ENCODE measurements at regions not wholly inside any gene's neighbourhood (a gene's known extent, or its start where the extent isn't known, plus 50 kb on each side); places are given as distances from the start of the nearest gene placed in this dataset.

DNA sequence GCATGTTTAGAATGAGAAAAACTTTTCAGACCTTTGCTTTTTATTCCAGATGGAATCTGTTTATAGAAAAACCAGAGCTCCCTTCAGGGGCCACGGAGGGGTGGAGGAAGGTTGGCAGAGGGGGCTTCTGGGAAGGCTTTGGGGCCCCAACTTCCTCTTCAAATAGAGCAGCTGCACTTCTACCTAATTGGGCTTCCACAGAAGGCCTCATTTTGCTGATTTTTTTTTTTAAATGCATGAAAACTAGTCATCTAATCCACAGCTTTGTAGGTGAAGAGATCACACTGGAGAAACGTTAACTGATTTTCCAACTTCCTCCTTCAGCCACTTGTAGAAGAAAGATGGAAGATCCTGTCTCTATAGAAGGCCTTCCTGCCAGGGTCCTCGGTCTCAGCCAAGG, 181.8 kb downstream of the BCL11A start:
- ChIA-PET CTCF (no interaction called here), POLR2A (no interaction called here)
- H3K27me3 Mint-ChIP-seq = no peaks in the 10 kb centered on the region
- H3K4me1 Mint-ChIP-seq (ENCODE audit: low read depth) = no peaks in the 10 kb centered on the region
- H3K9me3 Mint-ChIP-seq = no peaks in the 10 kb centered on the region
- no peak for DNase-seq
- no peak overlapping the region for H3K27ac Mint-ChIP-seq
- intact Hi-C loops (cut with micrococcal nuclease) = no loop called here
- no peaks in the 10 kb centered on the region for H3K36me3 Mint-ChIP-seq
- H3K4me3 Mint-ChIP-seq = no peak overlapping the region

DNA sequence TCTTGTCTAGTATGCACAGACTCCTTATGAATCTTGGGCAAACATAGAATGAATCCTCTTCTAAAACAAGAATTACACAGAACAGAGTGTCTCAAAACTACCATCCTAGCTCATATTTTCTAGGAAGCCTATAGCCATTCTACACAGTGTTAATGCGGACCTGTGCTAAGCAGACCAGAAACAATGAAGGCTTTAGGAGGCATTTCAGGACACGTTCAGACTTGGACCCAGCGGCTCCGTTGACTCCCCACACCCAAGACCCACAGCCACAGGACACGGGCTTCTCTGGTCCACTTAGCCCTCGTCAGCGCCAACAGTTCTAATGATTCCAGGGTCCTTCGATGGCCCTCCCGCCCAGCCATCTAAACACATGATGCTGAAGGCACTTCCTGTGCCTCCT, 182.2 kb downstream of the BCL11A start:
- no peak for DNase-seq
- intact Hi-C loops (cut with micrococcal nuclease) = no loop called here
- ChIA-PET POLR2A (no interaction called here), CTCF (no interaction called here)
- Mint-ChIP-seq H3K4me1 (ENCODE audit: low read depth) (no peaks in the 10 kb centered on the region), H3K36me3 (no peaks in the 10 kb centered on the region), H3K27me3 (no peaks in the 10 kb centered on the region), H3K9me3 (no peaks in the 10 kb centered on the region), H3K27ac (no peak overlapping the region), H3K4me3 (no peak overlapping the region)

DNA sequence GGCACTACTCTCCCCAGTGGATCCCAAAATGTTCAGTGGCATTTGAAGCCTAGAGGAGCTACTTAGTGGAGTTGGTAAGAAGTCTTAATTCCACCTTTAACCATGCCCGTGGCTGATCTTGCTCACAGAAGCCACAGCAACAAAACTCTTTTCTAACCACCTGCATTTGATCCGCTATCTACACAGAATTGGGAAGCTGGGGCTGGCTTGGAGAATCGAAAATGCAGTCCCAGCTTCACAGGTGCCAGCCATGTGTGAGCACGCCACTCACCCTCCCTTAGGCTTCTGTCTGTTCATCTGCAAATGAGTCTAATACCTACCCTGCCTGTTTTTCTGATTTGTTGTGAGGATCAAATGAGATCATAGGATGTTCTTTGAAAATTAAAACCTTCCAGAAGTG, 182.6 kb downstream of the BCL11A start:
- Mint-ChIP-seq H3K36me3 (no peaks in the 10 kb centered on the region), H3K9me3 (no peaks in the 10 kb centered on the region), H3K4me1 (ENCODE audit: low read depth) (no peaks in the 10 kb centered on the region), H3K4me3 (no peak overlapping the region), H3K27ac (no peak overlapping the region), H3K27me3 (no peaks in the 10 kb centered on the region)
- intact Hi-C loops (cut with micrococcal nuclease) = no loop called here
- CTCF ChIA-PET = no interaction called here
- DNase-seq = no peak
- POLR2A ChIA-PET = no interaction called here

DNA sequence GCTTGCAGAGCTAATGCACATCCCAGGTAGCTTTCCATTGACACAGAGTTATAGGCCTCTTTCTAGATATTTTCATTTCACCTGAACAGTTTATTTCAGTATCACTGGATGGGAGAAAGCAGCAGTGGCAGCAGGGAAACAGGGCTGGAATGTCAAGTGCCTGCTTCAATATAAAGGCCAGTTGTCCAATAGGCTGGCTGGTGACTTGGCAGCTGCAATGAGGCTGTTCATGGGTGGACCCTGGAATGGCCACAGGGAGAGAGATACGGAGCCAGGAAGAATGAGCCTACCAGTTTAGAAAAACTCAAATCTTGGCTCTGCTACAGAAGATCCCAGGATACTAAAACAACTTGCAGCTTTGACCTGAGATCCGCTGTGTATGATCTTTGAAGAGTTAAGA, 185.0 kb downstream of the BCL11A start:
- intact Hi-C loops (cut with micrococcal nuclease) = no loop called here
- no peaks in the 10 kb centered on the region for H3K4me1 Mint-ChIP-seq (ENCODE audit: low read depth)
- CTCF ChIA-PET = no interaction called here
- no peaks in the 10 kb centered on the region for H3K9me3 Mint-ChIP-seq
- DNase-seq = no peak
- POLR2A ChIA-PET = no interaction called here
- no peaks in the 10 kb centered on the region for H3K36me3 Mint-ChIP-seq
- H3K27me3 Mint-ChIP-seq = no peaks in the 10 kb centered on the region
- no peak overlapping the region for H3K27ac Mint-ChIP-seq
- no peak overlapping the region for H3K4me3 Mint-ChIP-seq

DNA sequence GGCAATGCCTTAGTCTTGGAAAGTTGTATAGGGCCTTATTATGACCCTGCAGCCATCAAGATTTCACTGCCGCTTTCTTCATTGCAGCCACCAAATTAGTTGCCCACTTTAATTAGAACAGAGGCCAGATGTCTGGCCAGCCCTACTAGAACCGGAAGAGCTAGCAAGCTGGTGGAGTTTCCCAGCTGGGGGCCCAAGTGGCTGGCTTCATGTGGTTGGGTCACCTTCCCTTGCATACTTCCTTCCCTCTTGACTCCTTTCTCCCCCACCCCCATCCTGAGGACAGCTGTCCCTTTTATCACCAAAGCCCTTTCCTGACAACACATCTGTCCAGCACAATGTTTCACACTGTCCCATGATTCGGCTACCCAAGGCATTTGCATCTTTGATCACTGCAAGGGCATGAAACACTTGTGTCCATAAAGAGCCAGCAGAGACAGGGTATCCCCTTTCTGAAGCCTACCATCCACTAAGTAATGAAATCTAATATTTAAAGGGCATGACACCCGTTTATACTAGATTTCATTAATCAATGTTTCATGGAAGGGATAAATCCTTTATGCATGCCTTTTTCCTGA, 187.2 kb downstream of the BCL11A start:
- Mint-ChIP-seq H3K36me3 (no peaks in the 10 kb centered on the region), H3K27ac (no peak overlapping the region), H3K4me1 (ENCODE audit: low read depth) (no peaks in the 10 kb centered on the region), H3K27me3 (no peaks in the 10 kb centered on the region), H3K4me3 (no peak overlapping the region), H3K9me3 (no peaks in the 10 kb centered on the region)
- no peak for DNase-seq
- intact Hi-C loops (cut with micrococcal nuclease) = no loop called here
- ChIA-PET CTCF (no interaction called here), POLR2A (no interaction called here)

DNA sequence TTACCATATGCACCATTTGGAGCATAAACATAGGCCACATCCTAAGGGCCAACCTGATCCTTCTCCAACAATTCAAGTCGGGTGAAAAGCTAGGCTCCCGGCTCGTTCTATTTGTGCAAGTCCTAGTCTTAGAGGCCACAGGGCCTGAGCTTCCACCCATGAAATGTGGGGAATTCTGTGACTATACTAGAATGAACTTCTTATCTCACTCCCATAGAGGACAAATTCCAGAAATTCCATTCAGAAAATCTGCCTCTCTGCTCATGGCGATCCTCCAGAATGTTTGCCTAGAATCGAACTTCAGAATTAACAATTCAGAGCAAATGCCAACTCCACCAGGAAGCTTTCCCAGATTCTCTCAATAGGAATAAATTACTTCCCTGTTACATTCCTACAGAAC, 187.9 kb downstream of the BCL11A start:
- H3K4me1 Mint-ChIP-seq (ENCODE audit: low read depth) = no peaks in the 10 kb centered on the region
- H3K36me3 Mint-ChIP-seq = no peaks in the 10 kb centered on the region
- ChIA-PET CTCF (no interaction called here), POLR2A (no interaction called here)
- no peak overlapping the region for H3K27ac Mint-ChIP-seq
- H3K9me3 Mint-ChIP-seq = no peaks in the 10 kb centered on the region
- no peak overlapping the region for H3K4me3 Mint-ChIP-seq
- H3K27me3 Mint-ChIP-seq = no peaks in the 10 kb centered on the region
- DNase-seq = no peak
- intact Hi-C loops (cut with micrococcal nuclease) = no loop called here

DNA sequence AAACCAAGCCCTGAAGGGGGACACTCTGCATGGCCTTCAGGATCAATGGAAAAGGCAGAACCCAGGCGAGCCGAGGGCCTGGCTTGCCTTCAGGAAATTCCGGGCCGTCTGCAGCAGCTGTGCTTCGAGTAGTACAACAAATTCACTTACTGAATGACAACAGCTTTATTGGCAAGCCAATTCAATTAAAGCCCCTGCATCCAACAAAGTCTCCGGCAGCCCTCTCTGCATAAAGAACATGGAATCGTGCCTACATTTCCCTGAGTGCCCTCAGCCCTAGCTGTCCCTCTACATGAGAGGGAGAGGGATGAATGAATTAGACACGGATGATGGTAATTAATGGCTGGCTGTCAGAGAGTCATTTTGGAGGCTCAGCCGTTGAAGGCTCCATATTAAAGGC, 189.0 kb downstream of the BCL11A start:
- intact Hi-C loops (cut with micrococcal nuclease) = no loop called here
- Mint-ChIP-seq H3K27me3 (no peaks in the 10 kb centered on the region), H3K4me1 (ENCODE audit: low read depth) (no peaks in the 10 kb centered on the region), H3K36me3 (no peaks in the 10 kb centered on the region), H3K27ac (no peak overlapping the region), H3K9me3 (no peaks in the 10 kb centered on the region), H3K4me3 (no peak overlapping the region)
- no peak for DNase-seq
- ChIA-PET POLR2A (no interaction called here), CTCF (no interaction called here)

DNA sequence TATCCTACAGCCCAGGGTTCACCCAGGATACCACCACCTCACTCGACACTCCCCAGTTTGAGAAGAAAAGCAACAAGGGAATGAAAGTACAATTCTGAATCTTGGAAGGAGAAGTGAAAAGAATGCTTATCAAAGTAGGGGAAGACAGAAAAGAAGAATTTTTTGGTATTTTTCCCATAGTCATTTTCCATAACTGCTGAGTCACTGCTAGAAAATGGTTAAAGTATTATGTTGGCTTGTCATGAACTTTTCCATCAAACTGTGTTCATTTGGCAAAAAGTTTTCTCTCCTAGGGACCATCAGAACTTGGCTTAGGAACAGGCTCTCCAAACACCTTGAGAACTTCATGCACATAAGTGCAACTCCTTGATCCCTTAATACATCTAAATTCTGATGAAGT, 192.0 kb downstream of the BCL11A start:
- Mint-ChIP-seq H3K27ac (no peak overlapping the region), H3K36me3 (no peaks in the 10 kb centered on the region), H3K4me3 (no peak overlapping the region), H3K4me1 (ENCODE audit: low read depth) (no peaks in the 10 kb centered on the region), H3K27me3 (peaks cover under 1% of the 10 kb centered on the region), H3K9me3 (no peaks in the 10 kb centered on the region)
- intact Hi-C loops (cut with micrococcal nuclease) = no loop called here
- no peak for DNase-seq
- CTCF ChIA-PET = no interaction called here
- POLR2A ChIA-PET = no interaction called here

DNA sequence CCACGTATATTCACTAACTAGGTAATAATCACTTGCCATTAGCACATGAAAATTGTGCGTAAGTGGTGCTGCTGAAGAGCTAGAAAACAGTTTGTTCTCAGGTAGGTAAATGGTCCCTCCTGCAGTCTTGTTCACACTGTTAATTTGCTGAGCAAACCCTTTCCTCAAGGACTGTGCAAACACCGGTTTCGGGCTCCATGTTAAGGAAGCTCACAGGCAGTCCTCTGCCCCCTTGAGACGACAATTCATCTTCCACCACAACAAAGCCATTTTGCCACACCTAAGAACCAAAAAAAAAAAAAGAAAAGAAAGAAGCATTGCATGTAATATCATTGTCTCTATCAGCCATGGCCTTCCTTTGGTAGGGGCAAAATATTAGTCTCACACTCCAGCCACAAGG, 193.9 kb downstream of the BCL11A start:
- H3K27me3 Mint-ChIP-seq = peaks cover 3% of the 10 kb centered on the region
- H3K4me1 Mint-ChIP-seq (ENCODE audit: low read depth) = peaks cover 2% of the 10 kb centered on the region
- no peak for DNase-seq
- H3K27ac Mint-ChIP-seq = no peak overlapping the region
- no peaks in the 10 kb centered on the region for H3K9me3 Mint-ChIP-seq
- intact Hi-C loops (cut with micrococcal nuclease) = no loop called here
- H3K4me3 Mint-ChIP-seq = no peak overlapping the region
- CTCF ChIA-PET = no interaction called here
- H3K36me3 Mint-ChIP-seq = no peaks in the 10 kb centered on the region
- POLR2A ChIA-PET = no interaction called here

DNA sequence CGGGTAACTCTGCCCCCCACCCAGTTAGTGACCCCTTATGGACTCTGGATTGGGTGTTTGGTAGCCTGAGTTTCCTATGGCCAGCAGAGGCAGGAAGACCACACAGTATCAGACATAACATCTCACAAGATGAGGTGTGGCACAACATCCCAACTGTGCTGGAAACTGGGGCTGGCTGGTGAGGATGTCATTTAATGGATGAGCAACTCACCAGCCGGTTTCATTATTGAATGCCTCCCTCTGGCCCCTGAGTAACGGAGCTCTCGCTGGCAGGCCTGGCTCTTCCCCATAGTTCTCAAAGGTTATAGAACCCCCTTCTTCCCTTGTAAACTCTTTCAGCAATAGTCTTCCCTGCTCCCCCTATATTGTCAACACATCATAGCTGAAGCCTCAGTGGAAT, 195.0 kb downstream of the BCL11A start:
- ChIA-PET CTCF (no interaction called here), POLR2A (no interaction called here)
- no peak overlapping the region for H3K4me3 Mint-ChIP-seq
- no peaks in the 10 kb centered on the region for H3K36me3 Mint-ChIP-seq
- no peaks in the 10 kb centered on the region for H3K9me3 Mint-ChIP-seq
- DNase-seq = no peak
- intact Hi-C loops (cut with micrococcal nuclease) = no loop called here
- H3K27ac Mint-ChIP-seq = no peak overlapping the region
- peaks cover 3% of the 10 kb centered on the region for H3K27me3 Mint-ChIP-seq
- peaks cover 2% of the 10 kb centered on the region for H3K4me1 Mint-ChIP-seq (ENCODE audit: low read depth)

DNA sequence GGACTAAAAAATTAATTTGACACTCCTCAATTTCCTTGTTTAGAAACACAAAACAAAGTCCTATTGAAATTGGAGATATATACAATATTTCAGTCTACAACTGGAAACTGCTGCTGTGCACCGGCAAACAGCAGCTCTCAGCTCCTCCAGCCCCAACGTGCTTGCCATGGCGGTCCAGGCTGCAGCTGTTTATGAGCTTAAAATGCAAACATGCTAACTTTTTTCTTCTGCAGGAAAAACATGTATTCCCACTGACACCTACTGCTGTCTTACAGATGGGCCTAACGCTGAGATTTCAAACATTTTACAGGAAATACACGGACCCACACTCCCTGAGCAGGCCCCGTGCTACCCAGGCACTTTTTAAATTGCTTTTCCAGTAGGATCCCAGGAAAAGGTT, 195.5 kb downstream of the BCL11A start:
- intact Hi-C loops (cut with micrococcal nuclease) = no loop called here
- Mint-ChIP-seq H3K4me3 (no peak overlapping the region), H3K9me3 (no peaks in the 10 kb centered on the region), H3K27me3 (peaks cover 3% of the 10 kb centered on the region), H3K4me1 (ENCODE audit: low read depth) (peaks cover 2% of the 10 kb centered on the region), H3K36me3 (no peaks in the 10 kb centered on the region), H3K27ac (no peak overlapping the region)
- DNase-seq = no peak
- ChIA-PET CTCF (no interaction called here), POLR2A (no interaction called here)

DNA sequence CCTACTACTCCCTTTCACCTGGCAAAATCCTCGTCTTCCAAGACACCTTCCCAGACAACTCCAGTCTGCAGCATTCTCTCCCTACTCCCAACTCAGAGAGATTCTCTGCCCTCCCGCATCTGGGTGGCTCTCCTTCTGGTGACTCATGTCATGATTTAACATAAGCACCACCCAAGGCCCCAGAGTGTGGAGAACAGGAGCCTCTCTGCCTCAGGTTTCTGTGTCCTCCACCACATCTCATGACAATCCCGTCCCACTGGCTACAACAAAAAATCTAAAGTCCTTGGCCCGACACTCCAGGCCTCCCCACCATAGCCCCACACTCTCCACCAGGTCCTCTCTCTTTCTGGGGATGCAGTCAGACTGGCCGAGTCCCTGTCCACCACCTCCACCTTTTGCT, 197.1 kb downstream of the BCL11A start:
- peaks cover 2% of the 10 kb centered on the region for H3K4me1 Mint-ChIP-seq (ENCODE audit: low read depth)

DNA sequence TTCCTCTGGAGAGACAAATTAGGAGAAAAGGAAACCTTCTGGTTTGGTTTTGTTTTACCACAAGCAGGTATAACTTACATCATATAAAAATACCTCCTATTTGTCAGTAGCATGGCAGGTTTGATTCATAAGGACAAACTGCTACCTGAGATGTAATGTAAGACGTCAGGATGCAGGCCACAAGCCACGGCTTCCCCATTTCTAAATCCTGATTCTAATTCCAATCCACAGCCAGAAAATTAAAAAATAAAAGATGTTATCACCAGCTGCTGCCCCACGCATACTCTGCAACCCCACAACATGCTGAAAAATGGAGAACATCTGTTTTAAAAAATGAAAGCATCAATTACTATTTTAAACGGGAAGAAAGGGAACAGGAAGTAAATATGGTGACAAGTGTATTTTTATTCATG, 197.6 kb downstream of the BCL11A start:
- no peak for DNase-seq
- H3K9me3 Mint-ChIP-seq = no peaks in the 10 kb centered on the region
- H3K4me3 Mint-ChIP-seq = no peak overlapping the region
- no peak overlapping the region for H3K27ac Mint-ChIP-seq
- peaks cover 3% of the 10 kb centered on the region for H3K27me3 Mint-ChIP-seq
- ChIA-PET POLR2A (no interaction called here), CTCF (no interaction called here)
- peaks cover 2% of the 10 kb centered on the region for H3K4me1 Mint-ChIP-seq (ENCODE audit: low read depth)
- no peaks in the 10 kb centered on the region for H3K36me3 Mint-ChIP-seq
- intact Hi-C loops (cut with micrococcal nuclease) = no loop called here

More for the DNA sequence above, 197.1 kb downstream of the BCL11A start:
- Mint-ChIP-seq H3K9me3 (no peaks in the 10 kb centered on the region), H3K27ac (no peak overlapping the region), H3K27me3 (peaks cover 3% of the 10 kb centered on the region), H3K4me3 (no peak overlapping the region), H3K36me3 (no peaks in the 10 kb centered on the region)
- CTCF ChIA-PET = no interaction called here
- DNase-seq = no peak
- POLR2A ChIA-PET = no interaction called here
- intact Hi-C loops (cut with micrococcal nuclease) = no loop called here

DNA sequence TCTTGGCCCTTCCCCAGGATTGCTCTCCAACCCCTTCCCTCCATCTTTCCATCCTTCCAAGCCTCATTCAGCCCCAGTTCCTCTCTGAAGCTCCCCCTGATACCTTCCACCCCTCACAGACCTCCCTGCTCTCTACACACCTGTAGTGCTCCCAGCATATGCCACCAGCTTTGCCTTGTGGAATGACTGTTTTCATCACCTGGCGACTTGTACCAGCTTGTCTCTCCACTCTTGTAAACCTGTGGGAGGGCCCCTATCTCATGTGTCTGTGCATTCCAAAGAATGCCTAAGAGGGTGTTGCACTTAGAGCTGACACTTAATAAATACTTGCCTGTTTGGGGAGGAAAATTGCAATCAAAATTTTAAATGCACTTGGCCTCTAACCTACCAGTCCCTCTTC, 198.7 kb downstream of the BCL11A start:
- Mint-ChIP-seq H3K27me3 (peaks cover 3% of the 10 kb centered on the region), H3K9me3 (no peaks in the 10 kb centered on the region), H3K27ac (no peak overlapping the region), H3K4me1 (ENCODE audit: low read depth) (peaks cover 2% of the 10 kb centered on the region), H3K4me3 (no peak overlapping the region), H3K36me3 (no peaks in the 10 kb centered on the region)
- no peak for DNase-seq
- ChIA-PET CTCF (no interaction called here), POLR2A (no interaction called here)
- intact Hi-C loops (cut with micrococcal nuclease) = no loop called here
